ENCODE measurements at regions not wholly inside any gene's neighbourhood (a gene's known extent, or its start where the extent isn't known, plus 50 kb on each side); places are given as distances from the start of the nearest gene placed in this dataset.

- H3K36me3 Mint-ChIP-seq (ENCODE audit: low read depth) = no peaks in the 10 kb centered on the region
- no peak for ATAC-seq (replicated peaks)
- peaks cover 6% of the 10 kb centered on the region for H3K4me1 Mint-ChIP-seq
- peaks cover 21% of the 10 kb centered on the region for H3K27me3 Mint-ChIP-seq
- H3K4me3 Mint-ChIP-seq = no peak overlapping the region
- H3K9me3 Mint-ChIP-seq = no peaks in the 10 kb centered on the region
- H3K27ac Mint-ChIP-seq = no peak overlapping the region
Measured at GRCh38 chr15:62874959-62875625, 167.5 kb upstream of the TPM1 start.

GRCh38 chr15:62875626-62876021 is 166.9 kb upstream of the TPM1 start:
- no peak for ATAC-seq (replicated peaks)
- Mint-ChIP-seq H3K27me3 (peaks cover 23% of the 10 kb centered on the region), H3K4me1 (peaks cover 9% of the 10 kb centered on the region), H3K36me3 (ENCODE audit: low read depth) (no peaks in the 10 kb centered on the region), H3K9me3 (no peaks in the 10 kb centered on the region), H3K4me3 (no peak overlapping the region), H3K27ac (no peak overlapping the region)

GRCh38 chr15:62877276-62877857 is 165.2 kb upstream of the TPM1 start:
- Mint-ChIP-seq H3K9me3 (no peaks in the 10 kb centered on the region), H3K27me3 (peaks cover 26% of the 10 kb centered on the region), H3K4me3 (no peak overlapping the region), H3K36me3 (ENCODE audit: low read depth) (no peaks in the 10 kb centered on the region), H3K27ac (no peak overlapping the region), H3K4me1 (peaks cover 9% of the 10 kb centered on the region)
- ATAC-seq (replicated peaks) = no peak

GRCh38 chr15:62878070-62878469 is 164.5 kb upstream of the TPM1 start:
- H3K4me1 Mint-ChIP-seq = peaks cover 9% of the 10 kb centered on the region
- peaks cover 28% of the 10 kb centered on the region for H3K27me3 Mint-ChIP-seq
- no peaks in the 10 kb centered on the region for H3K36me3 Mint-ChIP-seq (ENCODE audit: low read depth)
- H3K4me3 Mint-ChIP-seq = no peak overlapping the region
- H3K9me3 Mint-ChIP-seq = no peaks in the 10 kb centered on the region
- no peak for ATAC-seq (replicated peaks)
- no peak overlapping the region for H3K27ac Mint-ChIP-seq

GRCh38 chr15:62879770-62880169 is 162.8 kb upstream of the TPM1 start:
- Mint-ChIP-seq H3K4me3 (no peak overlapping the region), H3K36me3 (ENCODE audit: low read depth) (no peaks in the 10 kb centered on the region), H3K27ac (no peak overlapping the region), H3K4me1 (peaks cover 9% of the 10 kb centered on the region), H3K27me3 (peaks cover 25% of the 10 kb centered on the region), H3K9me3 (no peaks in the 10 kb centered on the region)
- ATAC-seq (replicated peaks) = no peak

GRCh38 chr15:62880278-62880677 is 162.3 kb upstream of the TPM1 start:
- no peak for ATAC-seq (replicated peaks)
- Mint-ChIP-seq H3K27ac (no peak overlapping the region), H3K4me3 (no peak overlapping the region), H3K27me3 (peaks cover 25% of the 10 kb centered on the region), H3K9me3 (no peaks in the 10 kb centered on the region), H3K36me3 (ENCODE audit: low read depth) (no peaks in the 10 kb centered on the region), H3K4me1 (peaks cover 9% of the 10 kb centered on the region)

GRCh38 chr15:62881056-62881455 is 161.5 kb upstream of the TPM1 start:
- Mint-ChIP-seq H3K4me3 (no peak overlapping the region), H3K27ac (no peak overlapping the region), H3K4me1 (peaks cover 9% of the 10 kb centered on the region), H3K27me3 (peaks cover 25% of the 10 kb centered on the region), H3K9me3 (no peaks in the 10 kb centered on the region), H3K36me3 (ENCODE audit: low read depth) (no peaks in the 10 kb centered on the region)
- ATAC-seq (replicated peaks) = no peak

- Mint-ChIP-seq H3K9me3 (no peaks in the 10 kb centered on the region), H3K27ac (no peak overlapping the region), H3K27me3 (peaks cover 33% of the 10 kb centered on the region), H3K4me1 (peaks cover 9% of the 10 kb centered on the region), H3K4me3 (no peak overlapping the region), H3K36me3 (ENCODE audit: low read depth) (no peaks in the 10 kb centered on the region)
- ATAC-seq (replicated peaks) = no peak
Measured at GRCh38 chr15:62883938-62884479, 158.5 kb upstream of the TPM1 start.

- Mint-ChIP-seq H3K4me1 (no peaks in the 10 kb centered on the region), H3K36me3 (ENCODE audit: low read depth) (no peaks in the 10 kb centered on the region), H3K27ac (no peak overlapping the region), H3K4me3 (no peak overlapping the region), H3K27me3 (peaks cover 26% of the 10 kb centered on the region), H3K9me3 (no peaks in the 10 kb centered on the region)
- ATAC-seq (replicated peaks) = no peak
Measured at GRCh38 chr15:62886431-62887071, 156.0 kb upstream of the TPM1 start.

GRCh38 chr15:62887113-62887570 is 155.4 kb upstream of the TPM1 start:
- no peak overlapping the region for H3K4me3 Mint-ChIP-seq
- peaks cover 26% of the 10 kb centered on the region for H3K27me3 Mint-ChIP-seq
- H3K27ac Mint-ChIP-seq = no peak overlapping the region
- ATAC-seq (replicated peaks) = no peak
- H3K36me3 Mint-ChIP-seq (ENCODE audit: low read depth) = no peaks in the 10 kb centered on the region
- H3K9me3 Mint-ChIP-seq = no peaks in the 10 kb centered on the region
- no peaks in the 10 kb centered on the region for H3K4me1 Mint-ChIP-seq

- Mint-ChIP-seq H3K27ac (no peak overlapping the region), H3K27me3 (peaks cover 23% of the 10 kb centered on the region), H3K4me1 (no peaks in the 10 kb centered on the region), H3K9me3 (no peaks in the 10 kb centered on the region), H3K36me3 (ENCODE audit: low read depth) (no peaks in the 10 kb centered on the region), H3K4me3 (no peak overlapping the region)
- no peak for ATAC-seq (replicated peaks)
Measured at GRCh38 chr15:62888623-62889022, 153.9 kb upstream of the TPM1 start.

GRCh38 chr15:62889141-62889661 is 153.3 kb upstream of the TPM1 start:
- Mint-ChIP-seq H3K36me3 (ENCODE audit: low read depth) (no peaks in the 10 kb centered on the region), H3K4me3 (no peak overlapping the region), H3K9me3 (no peaks in the 10 kb centered on the region), H3K27ac (no peak overlapping the region), H3K27me3 (peaks cover 25% of the 10 kb centered on the region), H3K4me1 (no peaks in the 10 kb centered on the region)
- ATAC-seq (replicated peaks) = no peak

GRCh38 chr15:62889734-62890505 is 152.6 kb upstream of the TPM1 start:
- no peaks in the 10 kb centered on the region for H3K9me3 Mint-ChIP-seq

GRCh38 chr15:62894322-62895085 is 148.0 kb upstream of the TPM1 start:
- H3K9me3 Mint-ChIP-seq = no peaks in the 10 kb centered on the region
- H3K27me3 Mint-ChIP-seq = peaks cover 15% of the 10 kb centered on the region
- no peaks in the 10 kb centered on the region for H3K4me1 Mint-ChIP-seq
- no peaks in the 10 kb centered on the region for H3K36me3 Mint-ChIP-seq (ENCODE audit: low read depth)
- no peak for ATAC-seq (replicated peaks)
- no peak overlapping the region for H3K27ac Mint-ChIP-seq
- H3K4me3 Mint-ChIP-seq = no peak overlapping the region

More at GRCh38 chr15:62889734-62890505, 152.6 kb upstream of the TPM1 start:
- H3K4me1 Mint-ChIP-seq = no peaks in the 10 kb centered on the region
- no peak for ATAC-seq (replicated peaks)
- peaks cover 25% of the 10 kb centered on the region for H3K27me3 Mint-ChIP-seq
- H3K36me3 Mint-ChIP-seq (ENCODE audit: low read depth) = no peaks in the 10 kb centered on the region
- H3K27ac Mint-ChIP-seq = no peak overlapping the region
- H3K4me3 Mint-ChIP-seq = no peak overlapping the region

Data from activated T-helper 17 cell treated with anti-CD3 and anti-CD28 coated beads, Interleukin-2, amount 50 U/mL, for 72 hours (primary cell).